ENCODE measurements at regions not wholly inside any gene's neighbourhood (a gene's known extent, or its start where the extent isn't known, plus 50 kb on each side); places are given as distances from the start of the nearest gene placed in this dataset.

DNA sequence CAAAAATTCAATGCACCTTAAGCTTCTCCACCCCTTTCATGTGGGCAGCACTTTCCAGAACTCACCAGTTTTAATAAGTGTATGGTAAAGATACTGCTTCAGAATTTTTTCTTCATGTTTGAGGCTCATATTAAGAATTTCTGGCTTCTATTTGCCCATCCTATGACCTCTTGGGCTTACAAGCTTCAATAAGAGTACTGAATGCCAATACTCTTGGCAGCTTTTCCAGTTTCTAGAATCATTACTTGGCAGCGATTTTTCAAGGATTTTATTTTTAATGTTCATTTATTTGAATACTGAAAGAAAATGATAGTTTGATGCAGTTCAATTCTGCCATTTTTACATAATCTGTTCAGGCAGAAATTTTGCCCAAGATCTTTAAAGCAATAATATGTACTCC, 242.1 kb upstream of the KCND2 start:
- no peak overlapping the region for H2AFZ ChIP-seq (ENCODE audit: low read depth, low read length, severe bottlenecking)
- TF ChIP-seq, protein P1, sequence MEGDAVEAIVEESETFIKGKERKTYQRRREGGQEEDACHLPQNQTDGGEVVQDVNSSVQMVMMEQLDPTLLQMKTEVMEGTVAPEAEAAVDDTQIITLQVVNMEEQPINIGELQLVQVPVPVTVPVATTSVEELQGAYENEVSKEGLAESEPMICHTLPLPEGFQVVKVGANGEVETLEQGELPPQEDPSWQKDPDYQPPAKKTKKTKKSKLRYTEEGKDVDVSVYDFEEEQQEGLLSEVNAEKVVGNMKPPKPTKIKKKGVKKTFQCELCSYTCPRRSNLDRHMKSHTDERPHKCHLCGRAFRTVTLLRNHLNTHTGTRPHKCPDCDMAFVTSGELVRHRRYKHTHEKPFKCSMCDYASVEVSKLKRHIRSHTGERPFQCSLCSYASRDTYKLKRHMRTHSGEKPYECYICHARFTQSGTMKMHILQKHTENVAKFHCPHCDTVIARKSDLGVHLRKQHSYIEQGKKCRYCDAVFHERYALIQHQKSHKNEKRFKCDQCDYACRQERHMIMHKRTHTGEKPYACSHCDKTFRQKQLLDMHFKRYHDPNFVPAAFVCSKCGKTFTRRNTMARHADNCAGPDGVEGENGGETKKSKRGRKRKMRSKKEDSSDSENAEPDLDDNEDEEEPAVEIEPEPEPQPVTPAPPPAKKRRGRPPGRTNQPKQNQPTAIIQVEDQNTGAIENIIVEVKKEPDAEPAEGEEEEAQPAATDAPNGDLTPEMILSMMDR (IDR thresholded peaks at IDR 0.05; ENCODE audit: insufficient read depth, low read length, poor library complexity, severe bottlenecking): no peak
- TF ChIP-seq EZH2phosphoT487 (conservative IDR thresholded peaks at IDR 0.05; ENCODE audit: low read length): no peak
- no peaks in the 10 kb centered on the region for H3K36me3 ChIP-seq (ENCODE audit: low read length)

DNA sequence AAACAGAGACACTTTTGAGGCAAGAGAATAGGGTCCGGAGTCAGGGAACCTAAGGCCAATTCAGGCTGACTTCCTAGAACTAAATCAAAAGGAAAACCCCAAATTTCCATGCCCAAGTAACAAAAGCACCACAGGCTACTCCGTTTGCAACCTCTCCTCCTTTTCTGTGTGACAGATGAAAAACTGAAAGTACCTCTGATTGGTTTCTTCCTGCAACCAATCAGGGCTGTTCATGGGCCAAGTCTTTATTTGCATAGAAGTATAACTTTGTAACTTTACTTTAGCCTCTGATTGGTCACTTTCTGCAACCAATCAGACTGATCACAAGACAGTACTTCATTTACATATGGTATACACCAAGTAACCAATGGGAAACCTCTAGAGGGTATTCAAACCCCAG, 239.9 kb upstream of the KCND2 start:
- Histone ChIP-seq H3K9ac (ENCODE audit: low read length) (no peak overlapping the region), H3K9me2 (replicated peaks; ENCODE audit: insufficient read depth, low read length) (no peaks in the 10 kb centered on the region), H4K20me1 (ENCODE audit: low read depth, low read length) (no peaks in the 10 kb centered on the region), H3F3A (ENCODE audit: insufficient read depth) (no peaks in the 10 kb centered on the region), H3K79me2 (ENCODE audit: insufficient read depth, low read length) (no peaks in the 10 kb centered on the region), H2AFZ (ENCODE audit: low read depth, low read length, severe bottlenecking) (no peak overlapping the region), H3K9me3 (ENCODE audit: insufficient read depth, low read length) (no peaks in the 10 kb centered on the region), H3K4me2 (ENCODE audit: low read depth, low read length, poor library complexity, severe bottlenecking) (no peak overlapping the region), H3K27ac (ENCODE audit: low read depth, low read length) (no peak overlapping the region), H3K4me3 (ENCODE audit: insufficient read depth, low read length, poor library complexity, severe bottlenecking) (no peak overlapping the region), H3K27me3 (ENCODE audit: low read length) (no peaks in the 10 kb centered on the region), H3K36me3 (ENCODE audit: low read length) (no peaks in the 10 kb centered on the region)
- TF ChIP-seq EZH2phosphoT487 (conservative IDR thresholded peaks at IDR 0.05; ENCODE audit: low read length): no peak
- TF ChIP-seq, protein P1 (IDR thresholded peaks at IDR 0.05; ENCODE audit: insufficient read depth, low read length, poor library complexity, severe bottlenecking): no peak

More for the DNA sequence above, 242.1 kb upstream of the KCND2 start:
- Histone ChIP-seq H3K79me2 (ENCODE audit: insufficient read depth, low read length) (no peaks in the 10 kb centered on the region), H3K27me3 (ENCODE audit: low read length) (no peaks in the 10 kb centered on the region), H3K9me2 (replicated peaks; ENCODE audit: insufficient read depth, low read length) (no peaks in the 10 kb centered on the region), H3K9ac (ENCODE audit: low read length) (no peak overlapping the region), H4K20me1 (ENCODE audit: low read depth, low read length) (no peaks in the 10 kb centered on the region), H3K4me3 (ENCODE audit: insufficient read depth, low read length, poor library complexity, severe bottlenecking) (no peak overlapping the region), H3K4me2 (ENCODE audit: low read depth, low read length, poor library complexity, severe bottlenecking) (no peak overlapping the region), H3K27ac (ENCODE audit: low read depth, low read length) (no peak overlapping the region), H3K9me3 (ENCODE audit: insufficient read depth, low read length) (no peaks in the 10 kb centered on the region), H3F3A (ENCODE audit: insufficient read depth) (no peaks in the 10 kb centered on the region)

DNA sequence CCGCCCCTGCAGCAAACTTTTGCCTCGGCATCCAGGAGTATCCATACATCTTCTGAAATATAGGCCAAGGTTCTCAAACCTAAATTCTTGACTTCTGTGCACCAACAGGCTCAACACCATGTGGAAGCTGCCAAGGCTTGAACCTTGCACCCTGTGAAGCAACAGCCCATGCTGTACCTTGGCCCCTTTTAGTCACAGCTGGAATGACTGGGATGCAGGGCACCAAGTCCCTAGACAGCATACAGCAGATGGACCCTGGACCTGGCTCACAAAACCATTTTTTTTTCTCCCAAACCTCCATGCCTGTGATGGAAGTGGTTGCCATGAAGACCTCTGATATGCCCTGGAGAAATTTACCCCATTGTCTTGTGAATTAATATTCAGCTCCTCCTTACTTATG, 233.8 kb upstream of the KCND2 start:
- Histone ChIP-seq H3K4me2 (ENCODE audit: low read depth, low read length, poor library complexity, severe bottlenecking) (no peak overlapping the region), H3K79me2 (ENCODE audit: insufficient read depth, low read length) (no peaks in the 10 kb centered on the region), H2AFZ (ENCODE audit: low read depth, low read length, severe bottlenecking) (no peak overlapping the region), H3K4me3 (ENCODE audit: insufficient read depth, low read length, poor library complexity, severe bottlenecking) (no peak overlapping the region), H3K27ac (ENCODE audit: low read depth, low read length) (no peak overlapping the region), H3K9me3 (ENCODE audit: insufficient read depth, low read length) (no peaks in the 10 kb centered on the region), H4K20me1 (ENCODE audit: low read depth, low read length) (no peaks in the 10 kb centered on the region), H3K27me3 (ENCODE audit: low read length) (no peaks in the 10 kb centered on the region), H3F3A (ENCODE audit: insufficient read depth) (no peaks in the 10 kb centered on the region), H3K9ac (ENCODE audit: low read length) (no peak overlapping the region), H3K9me2 (replicated peaks; ENCODE audit: insufficient read depth, low read length) (no peaks in the 10 kb centered on the region), H3K36me3 (ENCODE audit: low read length) (no peaks in the 10 kb centered on the region)
- TF ChIP-seq, protein P1 (IDR thresholded peaks at IDR 0.05; ENCODE audit: insufficient read depth, low read length, poor library complexity, severe bottlenecking): no peak
- no peak for TF ChIP-seq EZH2phosphoT487 (conservative IDR thresholded peaks at IDR 0.05; ENCODE audit: low read length)
